GM06990 (cell line): ENCODE measurements at regions not wholly inside any gene's neighbourhood (a gene's known extent, or its start where the extent isn't known, plus 50 kb on each side); places are given as distances from the start of the nearest gene placed in this dataset.
"Not testable (repeated sequence)": the region's sequence is repeated elsewhere in the genome, so short reads cannot be mapped to it uniquely, and the experiment has no call there.

Source experiments
- DNase-seq: peaks from one replicate; pipeline ENCODE4 v3.0.0-alpha.2; 2011; ENCODE audit not compliant: insufficient read length; ENCODE audit errors: extremely low read depth
- H3K27me3 ChIP-seq: replicated peaks from 2 replicates; pipeline ENCODE4 v1.6.0; 2011; ENCODE audit warnings: low read length; ENCODE audit not compliant: control insufficient read depth, insufficient read depth
- H3K36me3 ChIP-seq: 2 replicates; pipeline ENCODE4 v1.5.1; 2011; ENCODE audit warnings: low read length; ENCODE audit not compliant: control insufficient read depth, insufficient read depth
- H3K4me3 ChIP-seq: replicated peaks from 2 replicates; pipeline ENCODE4 v1.5.1; 2011; ENCODE audit warnings: low read depth, mild to moderate bottlenecking, control low read depth, low read length
- CTCF ChIP-seq: IDR thresholded peaks from 2 replicates; pipeline ENCODE4 v1.5.1; 2011; ENCODE audit warnings: low read length, control low read depth, mild to moderate bottlenecking, inconsistent platforms; ENCODE audit not compliant: insufficient read depth, poor library complexity, severe bottlenecking

- no peak for DNase-seq
- Histone ChIP-seq H3K27me3 (no peaks in the 10 kb centered on the region; the same call in 1 of the 2 replicates), H3K4me3 (no peak overlapping the region), H3K36me3 (no peaks in the 10 kb centered on the region)
- TF ChIP-seq CTCF, result no peak
Observed at GRCh38 chr7:131999193-131999592, 442.8 kb upstream of the PODXL start.

- no peaks in the 10 kb centered on the region for H3K36me3 ChIP-seq
- no peaks in the 10 kb centered on the region; the same call in 1 of the 2 replicates for H3K27me3 ChIP-seq
- no peak for DNase-seq
- no peak for TF ChIP-seq CTCF
- no peak overlapping the region for H3K4me3 ChIP-seq
Observed at GRCh38 chr7:131995324-131995723, 438.9 kb upstream of the PODXL start.

- DNase-seq, result not testable (repeated sequence)
Observed at GRCh38 chr7:131981069-131981468, 424.6 kb upstream of the PODXL start.

DNA sequence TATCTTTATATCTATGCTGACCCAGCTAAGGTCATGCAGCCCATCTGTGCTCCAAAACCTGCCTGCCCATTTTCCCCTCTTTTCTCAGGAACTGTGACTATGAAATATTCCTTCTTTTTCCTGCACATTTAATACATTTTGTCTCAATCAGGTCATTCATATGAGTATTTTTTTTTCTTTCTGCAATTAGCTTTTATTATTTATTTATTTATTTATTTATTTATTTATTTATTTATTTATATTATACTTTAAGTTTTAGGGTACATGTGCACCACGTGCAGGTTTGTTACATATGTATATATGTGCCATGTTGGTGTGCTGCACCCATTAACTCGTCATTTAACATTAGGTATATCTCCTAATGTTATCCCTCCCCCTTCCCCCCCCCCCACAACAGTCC lies 421.7 kb upstream of the PODXL start:
- not testable (repeated sequence) for H3K36me3 ChIP-seq, DNase-seq, H3K27me3 ChIP-seq, H3K4me3 ChIP-seq

More at GRCh38 chr7:131981069-131981468, 424.6 kb upstream of the PODXL start:
- not testable (repeated sequence) for H3K27me3 ChIP-seq, H3K36me3 ChIP-seq, H3K4me3 ChIP-seq

DNA sequence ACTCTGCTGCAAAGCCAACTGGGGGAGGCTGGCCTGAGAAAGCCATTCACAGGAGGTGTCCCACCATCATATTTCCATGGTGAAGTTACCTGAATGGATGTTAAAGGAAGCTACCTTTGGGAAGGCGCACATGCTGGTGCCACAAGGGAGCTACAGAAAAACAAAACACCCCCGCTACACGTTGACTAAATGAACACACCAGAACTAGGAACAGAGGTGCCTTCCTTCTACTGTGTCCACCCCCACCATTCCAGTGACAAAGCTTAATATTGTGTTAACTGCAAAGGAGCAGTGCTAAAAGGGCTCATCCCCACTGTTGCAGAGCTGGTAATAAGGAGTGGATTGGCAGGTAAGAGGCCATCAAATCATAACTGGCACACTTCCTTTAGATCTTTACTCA lies 420.0 kb upstream of the PODXL start:
- Histone ChIP-seq H3K36me3 (no peaks in the 10 kb centered on the region), H3K4me3 (no peak overlapping the region)
- no peak for TF ChIP-seq CTCF

GRCh38 chr7:131974671-131975070 lies 418.2 kb upstream of the PODXL start:
- TF ChIP-seq CTCF, result no peak
- no peak for DNase-seq
- no peaks in the 10 kb centered on the region for H3K36me3 ChIP-seq
- H3K4me3 ChIP-seq, result no peak overlapping the region
- H3K27me3 ChIP-seq, result peaks cover 1% of the 10 kb centered on the region; the same call in 1 of the 2 replicates

More for the DNA sequence above, 420.0 kb upstream of the PODXL start:
- peaks cover 1% of the 10 kb centered on the region; the same call in 1 of the 2 replicates for H3K27me3 ChIP-seq
- DNase-seq, result no peak

GRCh38 chr7:131972251-131972650 lies 415.8 kb upstream of the PODXL start:
- no peak for TF ChIP-seq CTCF
- H3K36me3 ChIP-seq, result no peaks in the 10 kb centered on the region
- no peak for DNase-seq
- H3K4me3 ChIP-seq, result no peak overlapping the region
- peaks cover 1% of the 10 kb centered on the region; the same call in 1 of the 2 replicates for H3K27me3 ChIP-seq
